ENCODE measurements at regions not wholly inside any gene's neighbourhood (a gene's known extent, or its start where the extent isn't known, plus 50 kb on each side); places are given as distances from the start of the nearest gene placed in this dataset.
"Not testable (repeated sequence)": the region's sequence is repeated elsewhere in the genome, so short reads cannot be mapped to it uniquely, and the experiment has no call there.

- not testable (repeated sequence) for DNase-seq (ENCODE audit: low read depth, low spot score)
Measured at GRCh38 chr1:95297906-95298305, 63.9 kb downstream of the RWDD3 start.

- no peak for DNase-seq (ENCODE audit: low read depth, low spot score)
Measured at GRCh38 chr1:95301091-95301490, 67.1 kb downstream of the RWDD3 start.

GRCh38 chr1:95301614-95302013 lies 67.6 kb downstream of the RWDD3 start:
- DNase-seq (ENCODE audit: low read depth, low spot score), result no peak

- no peak for DNase-seq (ENCODE audit: low read depth, low spot score)
Measured at GRCh38 chr1:95304803-95305202, 70.8 kb downstream of the RWDD3 start.

GRCh38 chr1:95308276-95309030 lies 74.4 kb downstream of the RWDD3 start:
- DNase-seq (ENCODE audit: low read depth, low spot score), result no peak

- peak; percentile 40 for DNase-seq (ENCODE audit: low read depth, low spot score)
Measured at GRCh38 chr1:95309031-95309471, 75.0 kb downstream of the RWDD3 start.

- DNase-seq (ENCODE audit: low read depth, low spot score), result no peak
Measured at GRCh38 chr1:95311014-95311413, 77.0 kb downstream of the RWDD3 start.

- no peak for DNase-seq (ENCODE audit: low read depth, low spot score)
Measured at GRCh38 chr1:95311762-95312161, 77.8 kb downstream of the RWDD3 start.

- DNase-seq (ENCODE audit: low read depth, low spot score), result no peak
Measured at GRCh38 chr1:95312181-95312580, 78.2 kb downstream of the RWDD3 start.

GRCh38 chr1:95313527-95313926 lies 79.5 kb downstream of the RWDD3 start:
- no peak for DNase-seq (ENCODE audit: low read depth, low spot score)

- no peak for DNase-seq (ENCODE audit: low read depth, low spot score)
Measured at GRCh38 chr1:95321531-95321930, 87.5 kb downstream of the RWDD3 start.

- no peak for DNase-seq (ENCODE audit: low read depth, low spot score)
Measured at GRCh38 chr1:95323123-95323522, 89.1 kb downstream of the RWDD3 start.

GRCh38 chr1:95325349-95325748 lies 91.3 kb downstream of the RWDD3 start:
- DNase-seq (ENCODE audit: low read depth, low spot score), result no peak

- DNase-seq (ENCODE audit: low read depth, low spot score), result no peak
Measured at GRCh38 chr1:95326023-95326422, 92.0 kb downstream of the RWDD3 start.

GRCh38 chr1:95332754-95333153 lies 98.7 kb downstream of the RWDD3 start:
- DNase-seq (ENCODE audit: low read depth, low spot score), result no peak

GRCh38 chr1:95339377-95339776 lies 105.4 kb downstream of the RWDD3 start:
- no peak for DNase-seq (ENCODE audit: low read depth, low spot score)

GRCh38 chr1:95340061-95340460 lies 106.1 kb downstream of the RWDD3 start:
- no peak for DNase-seq (ENCODE audit: low read depth, low spot score)

GRCh38 chr1:95352767-95353166 lies 118.8 kb downstream of the RWDD3 start:
- no peak for DNase-seq (ENCODE audit: low read depth, low spot score)

GRCh38 chr1:95353194-95353593 lies 119.2 kb downstream of the RWDD3 start:
- DNase-seq (ENCODE audit: low read depth, low spot score), result no peak

- no peak for DNase-seq (ENCODE audit: low read depth, low spot score)
Measured at GRCh38 chr1:95364546-95364945, 130.5 kb downstream of the RWDD3 start.

- DNase-seq (ENCODE audit: low read depth, low spot score), result no peak
Measured at GRCh38 chr1:95366498-95366897, 132.5 kb downstream of the RWDD3 start.

GRCh38 chr1:95368178-95368577 lies 134.2 kb downstream of the RWDD3 start:
- no peak for DNase-seq (ENCODE audit: low read depth, low spot score)

GRCh38 chr1:95369985-95370690 lies 136.1 kb downstream of the RWDD3 start:
- DNase-seq (ENCODE audit: low read depth, low spot score), result no peak
